ENCODE measurements at regions not wholly inside any gene's neighbourhood (a gene's known extent, or its start where the extent isn't known, plus 50 kb on each side); places are given as distances from the start of the nearest gene placed in this dataset.
"Not testable (repeated sequence)": the region's sequence is repeated elsewhere in the genome, so short reads cannot be mapped to it uniquely, and the experiment has no call there.

DNA sequence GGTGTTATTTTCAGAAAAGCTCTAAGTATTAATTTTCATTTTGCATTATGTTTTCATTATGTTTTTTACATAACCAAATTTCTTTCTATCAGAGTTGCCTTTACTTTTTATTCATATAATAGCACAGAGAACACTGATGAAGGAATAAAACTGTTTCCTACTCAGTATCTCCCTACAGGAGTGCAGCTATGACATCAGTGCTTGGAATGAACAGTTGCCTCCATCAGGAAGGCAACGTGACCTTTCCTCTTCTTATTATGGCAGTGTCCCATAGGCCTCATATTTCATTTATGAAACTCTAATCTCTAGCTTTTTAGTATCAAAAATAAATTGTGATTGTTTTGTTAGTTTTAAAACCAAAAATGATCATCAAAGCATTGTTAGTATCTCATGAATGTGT is 712.8 kb downstream of the CD109 start:
- Mint-ChIP-seq H3K4me1 (ENCODE audit: unreplicated experiment) (peaks cover 28% of the 10 kb centered on the region), H3K36me3 (ENCODE audit: unreplicated experiment) (peaks cover 9% of the 10 kb centered on the region), H3K9me3 (ENCODE audit: unreplicated experiment) (peaks cover 6% of the 10 kb centered on the region), H3K27me3 (ENCODE audit: unreplicated experiment) (no peaks in the 10 kb centered on the region), H3K4me3 (ENCODE audit: unreplicated experiment) (no peak overlapping the region), H3K27ac (ENCODE audit: unreplicated experiment) (peak overlapping the region; percentile 81)
- TF ChIP-seq, protein P1, sequence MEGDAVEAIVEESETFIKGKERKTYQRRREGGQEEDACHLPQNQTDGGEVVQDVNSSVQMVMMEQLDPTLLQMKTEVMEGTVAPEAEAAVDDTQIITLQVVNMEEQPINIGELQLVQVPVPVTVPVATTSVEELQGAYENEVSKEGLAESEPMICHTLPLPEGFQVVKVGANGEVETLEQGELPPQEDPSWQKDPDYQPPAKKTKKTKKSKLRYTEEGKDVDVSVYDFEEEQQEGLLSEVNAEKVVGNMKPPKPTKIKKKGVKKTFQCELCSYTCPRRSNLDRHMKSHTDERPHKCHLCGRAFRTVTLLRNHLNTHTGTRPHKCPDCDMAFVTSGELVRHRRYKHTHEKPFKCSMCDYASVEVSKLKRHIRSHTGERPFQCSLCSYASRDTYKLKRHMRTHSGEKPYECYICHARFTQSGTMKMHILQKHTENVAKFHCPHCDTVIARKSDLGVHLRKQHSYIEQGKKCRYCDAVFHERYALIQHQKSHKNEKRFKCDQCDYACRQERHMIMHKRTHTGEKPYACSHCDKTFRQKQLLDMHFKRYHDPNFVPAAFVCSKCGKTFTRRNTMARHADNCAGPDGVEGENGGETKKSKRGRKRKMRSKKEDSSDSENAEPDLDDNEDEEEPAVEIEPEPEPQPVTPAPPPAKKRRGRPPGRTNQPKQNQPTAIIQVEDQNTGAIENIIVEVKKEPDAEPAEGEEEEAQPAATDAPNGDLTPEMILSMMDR (IDR thresholded peaks at IDR 0.05), result no peak
- no peak for DNase-seq (ENCODE audit: extremely low spot score, unreplicated experiment)

DNA sequence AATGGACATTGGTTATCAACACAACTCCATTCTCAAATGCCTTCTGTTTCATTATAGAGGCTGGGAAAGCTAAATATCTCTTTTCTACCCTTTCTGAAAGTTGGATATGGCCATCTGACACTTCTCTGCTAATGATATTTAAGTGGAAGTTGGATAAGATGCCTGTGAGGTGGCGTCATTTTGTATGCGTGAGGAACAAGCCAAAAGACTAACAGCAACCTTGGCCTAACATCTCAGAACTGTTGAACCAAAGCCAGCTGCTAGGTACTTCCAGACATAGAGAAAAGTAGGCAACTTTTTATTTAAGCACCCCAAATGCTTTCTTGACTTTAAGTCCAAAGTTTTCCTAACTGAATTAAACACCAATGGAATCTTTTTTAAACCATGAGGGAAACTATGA is 708.4 kb downstream of the CD109 start:
- Mint-ChIP-seq H3K4me3 (ENCODE audit: unreplicated experiment) (no peak overlapping the region), H3K27ac (ENCODE audit: unreplicated experiment) (no peak overlapping the region), H3K9me3 (ENCODE audit: unreplicated experiment) (no peaks in the 10 kb centered on the region), H3K4me1 (ENCODE audit: unreplicated experiment) (peaks cover 7% of the 10 kb centered on the region), H3K36me3 (ENCODE audit: unreplicated experiment) (peaks cover 7% of the 10 kb centered on the region), H3K27me3 (ENCODE audit: unreplicated experiment) (no peaks in the 10 kb centered on the region)
- TF ChIP-seq, protein P1 (IDR thresholded peaks at IDR 0.05), result no peak
- no peak for DNase-seq (ENCODE audit: extremely low spot score, unreplicated experiment)

DNA sequence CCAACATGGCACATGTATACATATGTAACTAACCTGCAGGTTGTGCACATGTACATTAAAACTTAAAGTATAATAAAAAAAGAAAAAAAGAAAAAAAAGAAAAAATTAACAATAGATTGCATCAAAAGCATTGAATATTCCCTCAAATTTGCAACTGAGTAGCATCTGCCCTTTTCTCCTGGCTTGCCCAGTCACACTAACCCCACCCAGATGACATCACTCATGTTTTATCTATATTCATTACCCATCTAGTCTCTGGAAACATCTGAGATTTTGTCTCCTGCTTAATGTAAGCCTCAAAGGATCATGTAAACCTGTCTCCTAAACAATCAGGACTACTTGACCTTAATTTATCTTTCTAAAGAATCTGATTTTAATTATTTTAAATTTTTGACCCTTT is 706.8 kb downstream of the CD109 start:
- Mint-ChIP-seq H3K4me3 (ENCODE audit: unreplicated experiment) (no peak overlapping the region), H3K27ac (ENCODE audit: unreplicated experiment) (no peak overlapping the region), H3K27me3 (ENCODE audit: unreplicated experiment) (no peaks in the 10 kb centered on the region), H3K9me3 (ENCODE audit: unreplicated experiment) (no peaks in the 10 kb centered on the region), H3K36me3 (ENCODE audit: unreplicated experiment) (peaks cover 7% of the 10 kb centered on the region), H3K4me1 (ENCODE audit: unreplicated experiment) (no peaks in the 10 kb centered on the region)
- no peak for DNase-seq (ENCODE audit: extremely low spot score, unreplicated experiment)
- TF ChIP-seq, protein P1 (IDR thresholded peaks at IDR 0.05), result no peak

DNA sequence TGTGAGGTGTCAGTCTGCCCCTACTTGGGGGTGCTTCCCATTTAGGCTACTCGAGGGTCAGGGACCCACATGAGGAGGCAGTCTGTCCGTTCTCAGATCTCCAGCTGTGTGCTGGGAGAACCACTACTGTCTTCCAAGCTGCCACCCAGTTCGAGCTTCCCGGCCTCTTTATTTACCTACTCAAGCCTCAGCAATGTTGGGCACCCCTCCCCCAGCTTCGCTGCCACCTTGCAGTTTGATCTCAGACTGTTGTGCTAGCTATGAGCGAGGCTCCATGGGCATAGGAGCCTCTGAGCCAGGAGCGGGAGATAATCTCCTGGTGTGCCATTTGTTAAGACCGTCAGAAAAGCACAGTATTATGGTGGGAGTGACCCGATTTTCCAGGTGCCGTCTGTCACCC is 682.4 kb downstream of the CD109 start:
- H3K4me1 Mint-ChIP-seq (ENCODE audit: unreplicated experiment); H3K36me3 Mint-ChIP-seq (ENCODE audit: unreplicated experiment); H3K27ac Mint-ChIP-seq (ENCODE audit: unreplicated experiment); H3K4me3 Mint-ChIP-seq (ENCODE audit: unreplicated experiment); DNase-seq (ENCODE audit: extremely low spot score, unreplicated experiment); H3K27me3 Mint-ChIP-seq (ENCODE audit: unreplicated experiment): not testable (repeated sequence)
- peaks cover 23% of the 10 kb centered on the region for H3K9me3 Mint-ChIP-seq (ENCODE audit: unreplicated experiment)

DNA sequence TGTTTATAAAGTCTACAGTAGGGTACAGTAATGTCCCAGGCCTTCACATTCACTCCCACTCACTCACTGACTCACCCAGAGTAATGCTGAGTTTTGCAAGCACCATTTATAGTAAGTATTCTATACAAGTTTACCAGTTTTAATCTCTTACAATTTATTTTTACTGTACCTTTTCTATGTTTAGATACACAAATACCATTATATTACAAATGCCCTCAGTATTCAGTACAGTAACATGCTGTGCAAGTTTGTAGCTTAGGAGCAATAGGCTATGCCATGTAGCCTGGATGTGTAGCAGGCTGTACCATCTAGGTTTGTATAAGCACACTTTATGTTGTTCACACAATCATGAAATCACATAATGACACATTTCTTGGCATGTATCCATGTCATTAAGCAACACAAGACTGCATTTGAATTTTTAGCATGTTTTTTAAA is 673.6 kb downstream of the CD109 start:
- Mint-ChIP-seq H3K9me3 (ENCODE audit: unreplicated experiment) (peaks cover 3% of the 10 kb centered on the region), H3K27me3 (ENCODE audit: unreplicated experiment) (no peaks in the 10 kb centered on the region), H3K4me3 (ENCODE audit: unreplicated experiment) (no peak overlapping the region), H3K36me3 (ENCODE audit: unreplicated experiment) (peaks cover under 1% of the 10 kb centered on the region), H3K4me1 (ENCODE audit: unreplicated experiment) (peaks cover 5% of the 10 kb centered on the region), H3K27ac (ENCODE audit: unreplicated experiment) (no peak overlapping the region)
- no peak for DNase-seq (ENCODE audit: extremely low spot score, unreplicated experiment)
- TF ChIP-seq, protein P1 (IDR thresholded peaks at IDR 0.05), result no peak

DNA sequence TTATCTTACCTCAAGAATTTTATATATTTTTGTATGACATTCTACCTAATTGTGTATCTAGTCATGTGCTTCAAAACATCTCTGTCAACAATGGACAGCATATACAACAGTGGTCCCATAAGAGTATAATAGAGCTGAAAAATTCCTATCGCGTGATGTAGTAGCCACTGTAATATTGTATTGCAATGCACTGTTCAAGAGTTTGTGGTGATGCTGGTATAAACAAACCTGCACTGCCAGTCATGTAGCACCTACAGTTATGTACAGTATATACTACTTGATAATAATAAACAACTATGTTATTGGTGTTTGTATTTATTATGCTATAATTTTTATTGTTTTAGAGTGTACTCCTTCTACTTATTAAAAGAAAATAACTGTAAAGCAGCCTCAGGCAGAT is 672.7 kb downstream of the CD109 start:
- TF ChIP-seq, protein P1 (IDR thresholded peaks at IDR 0.05), result no peak
- Mint-ChIP-seq H3K27ac (ENCODE audit: unreplicated experiment) (no peak overlapping the region), H3K9me3 (ENCODE audit: unreplicated experiment) (no peaks in the 10 kb centered on the region), H3K36me3 (ENCODE audit: unreplicated experiment) (peaks cover 3% of the 10 kb centered on the region), H3K4me1 (ENCODE audit: unreplicated experiment) (peaks cover 5% of the 10 kb centered on the region), H3K27me3 (ENCODE audit: unreplicated experiment) (no peaks in the 10 kb centered on the region), H3K4me3 (ENCODE audit: unreplicated experiment) (no peak overlapping the region)
- no peak for DNase-seq (ENCODE audit: extremely low spot score, unreplicated experiment)
